ENCODE measurements at regions not wholly inside any gene's neighbourhood (a gene's known extent, or its start where the extent isn't known, plus 50 kb on each side); places are given as distances from the start of the nearest gene placed in this dataset.

- no peak for DNase-seq (ENCODE audit: low read depth in 3 of 3)
These were observed 296.2 kb upstream of the SKOR2 start for GRCh38 chr18:47547539-47548202.

GRCh38 chr18:47545613-47546012, 294.2 kb upstream of the SKOR2 start:
- DNase-seq (ENCODE audit: low read depth in 3 of 3) = no peak

GRCh38 chr18:47543080-47543479, 291.6 kb upstream of the SKOR2 start:
- no peak for DNase-seq (ENCODE audit: low read depth in 3 of 3)

GRCh38 chr18:47542551-47542950, 291.1 kb upstream of the SKOR2 start:
- no peak for DNase-seq (ENCODE audit: low read depth in 3 of 3)

GRCh38 chr18:47531717-47532116, 280.3 kb upstream of the SKOR2 start:
- no peak for DNase-seq (ENCODE audit: low read depth in 3 of 3)

GRCh38 chr18:47530695-47531094, 279.2 kb upstream of the SKOR2 start:
- no peak for DNase-seq (ENCODE audit: low read depth in 3 of 3)

GRCh38 chr18:47528343-47528742, 276.9 kb upstream of the SKOR2 start:
- no peak for DNase-seq (ENCODE audit: low read depth in 3 of 3)

GRCh38 chr18:47526147-47526546, 274.7 kb upstream of the SKOR2 start:
- no peak for DNase-seq (ENCODE audit: low read depth in 3 of 3)

- DNase-seq (ENCODE audit: low read depth in 3 of 3) = no peak
These were observed 270.9 kb upstream of the SKOR2 start for GRCh38 chr18:47522359-47522758.

- no peak for DNase-seq (ENCODE audit: low read depth in 3 of 3)
These were observed 268.8 kb upstream of the SKOR2 start for GRCh38 chr18:47520263-47520662.

GRCh38 chr18:47519706-47520105, 268.2 kb upstream of the SKOR2 start:
- DNase-seq (ENCODE audit: low read depth in 3 of 3) = no peak

GRCh38 chr18:47519277-47519676, 267.8 kb upstream of the SKOR2 start:
- no peak for DNase-seq (ENCODE audit: low read depth in 3 of 3)

- no peak for DNase-seq (ENCODE audit: low read depth in 3 of 3)
These were observed 262.2 kb upstream of the SKOR2 start for GRCh38 chr18:47513614-47514013.

- no peak for DNase-seq (ENCODE audit: low read depth in 3 of 3)
These were observed 261.4 kb upstream of the SKOR2 start for GRCh38 chr18:47512726-47513435.

GRCh38 chr18:47512056-47512455, 260.6 kb upstream of the SKOR2 start:
- DNase-seq (ENCODE audit: low read depth in 3 of 3) = no peak

- no peak for DNase-seq (ENCODE audit: low read depth in 3 of 3)
These were observed 259.4 kb upstream of the SKOR2 start for GRCh38 chr18:47510831-47511230.

- DNase-seq (ENCODE audit: low read depth in 3 of 3) = no peak
These were observed 256.2 kb upstream of the SKOR2 start for GRCh38 chr18:47507651-47508050.

GRCh38 chr18:47506897-47507296, 255.4 kb upstream of the SKOR2 start:
- no peak for DNase-seq (ENCODE audit: low read depth in 3 of 3)

GRCh38 chr18:47501946-47502345, 250.5 kb upstream of the SKOR2 start:
- DNase-seq (ENCODE audit: low read depth in 3 of 3) = no peak

GRCh38 chr18:47500930-47501329, 249.5 kb upstream of the SKOR2 start:
- DNase-seq (ENCODE audit: low read depth in 3 of 3) = no peak

- no peak for DNase-seq (ENCODE audit: low read depth in 3 of 3)
These were observed 241.2 kb upstream of the SKOR2 start for GRCh38 chr18:47492691-47493090.

- DNase-seq (ENCODE audit: low read depth in 3 of 3) = no peak
These were observed 239.4 kb upstream of the SKOR2 start for GRCh38 chr18:47490882-47491281.

- no peak for DNase-seq (ENCODE audit: low read depth in 3 of 3)
These were observed 233.8 kb upstream of the SKOR2 start for GRCh38 chr18:47485221-47485797.
